Mammary epithelial cell (primary cell): ENCODE measurements at regions not wholly inside any gene's neighbourhood (a gene's known extent, or its start where the extent isn't known, plus 50 kb on each side); places are given as distances from the start of the nearest gene placed in this dataset.

Experiments
- CTCF ChIP-seq, 2 donors: IDR thresholded peaks in 1 of 2; conservative IDR thresholded peaks in 1 of 2; 2 replicates each; pipeline ENCODE4 v1.5.1; 2011 to 2012; ENCODE audit warnings: inconsistent platforms in 2 of 2, low read length in 2 of 2, mild to moderate bottlenecking in 2 of 2, control low read depth in 1 of 2, low read depth in 1 of 2; ENCODE audit not compliant: insufficient read depth in 1 of 2; ENCODE audit errors: extremely low read depth in 1 of 2
- EZH2 ChIP-seq: IDR thresholded peaks from 2 replicates; pipeline ENCODE4 v1.6.1; 2012; ENCODE audit warnings: low read length, inconsistent platforms, borderline replicate concordance

- TF ChIP-seq CTCF (conservative IDR thresholded peaks at IDR 0.05 in 1 of 2, IDR thresholded peaks at IDR 0.05 in 1 of 2; ENCODE audit: extremely low read depth in 1 of 2, insufficient read depth in 1 of 2, low read depth in 1 of 2, low read length in 2 of 2) (no peak), EZH2 (no peak)
These were observed 159.9 kb upstream of the ADCY1 start for GRCh38 chr7:45414226-45414625.
